HL-60 (cell line): ENCODE measurements at regions not wholly inside any gene's neighbourhood (a gene's known extent, or its start where the extent isn't known, plus 50 kb on each side); places are given as distances from the start of the nearest gene placed in this dataset.

Experiments used
- DNase-seq, 2 experiments: peaks; one replicate each; pipeline ENCODE4 v3.0.0-alpha.2; 2010 to 2020; ENCODE audit warnings: low read depth in 1 of 2, low spot score in 1 of 2
- H3K27ac ChIP-seq: fragments of 250-450 bp; sonication (Bioruptor Pico); replicated peaks from 2 replicates; pipeline ENCODE4 v1.5.1; 2020; ENCODE audit warnings: mild to moderate bottlenecking, moderate library complexity
- H3K27me3 ChIP-seq: fragments of 250-450 bp; sonication (Bioruptor Pico); 2 replicates; pipeline ENCODE4 v1.5.1; 2021; ENCODE audit warnings: mild to moderate bottlenecking, moderate library complexity; ENCODE audit not compliant: insufficient read depth, poor library complexity, severe bottlenecking
- H3K4me3 ChIP-seq: replicated peaks from 2 replicates; pipeline ENCODE4 v1.5.1; 2011; ENCODE audit warnings: mild to moderate bottlenecking, control low read depth, low read length; ENCODE audit not compliant: insufficient read depth
- GABPA ChIP-seq: IDR thresholded peaks from 2 replicates; pipeline ENCODE4 v1.6.1; 2012; ENCODE audit warnings: low read depth
- POLR2AphosphoS5 ChIP-seq: IDR thresholded peaks from 2 replicates; pipeline ENCODE4 v1.6.1; 2012; ENCODE audit warnings: low read depth
- SPI1 ChIP-seq: IDR thresholded peaks from 2 replicates; pipeline ENCODE4 v1.6.1; 2012; ENCODE audit warnings: low read depth, mild to moderate bottlenecking, borderline replicate concordance
- TF ChIP-seq, protein P1 (sequence below): IDR thresholded peaks from 2 replicates; pipeline ENCODE4 v1.6.1; 2012; ENCODE audit warnings: low read depth; ENCODE audit not compliant: insufficient replicate concordance
- TF ChIP-seq, protein P2 (sequence below): IDR thresholded peaks from one replicate; pipeline ENCODE4 v1.5.1; 2011; ENCODE audit warnings: low read length, control low read depth, inconsistent platforms; ENCODE audit not compliant: insufficient read depth

DNA sequence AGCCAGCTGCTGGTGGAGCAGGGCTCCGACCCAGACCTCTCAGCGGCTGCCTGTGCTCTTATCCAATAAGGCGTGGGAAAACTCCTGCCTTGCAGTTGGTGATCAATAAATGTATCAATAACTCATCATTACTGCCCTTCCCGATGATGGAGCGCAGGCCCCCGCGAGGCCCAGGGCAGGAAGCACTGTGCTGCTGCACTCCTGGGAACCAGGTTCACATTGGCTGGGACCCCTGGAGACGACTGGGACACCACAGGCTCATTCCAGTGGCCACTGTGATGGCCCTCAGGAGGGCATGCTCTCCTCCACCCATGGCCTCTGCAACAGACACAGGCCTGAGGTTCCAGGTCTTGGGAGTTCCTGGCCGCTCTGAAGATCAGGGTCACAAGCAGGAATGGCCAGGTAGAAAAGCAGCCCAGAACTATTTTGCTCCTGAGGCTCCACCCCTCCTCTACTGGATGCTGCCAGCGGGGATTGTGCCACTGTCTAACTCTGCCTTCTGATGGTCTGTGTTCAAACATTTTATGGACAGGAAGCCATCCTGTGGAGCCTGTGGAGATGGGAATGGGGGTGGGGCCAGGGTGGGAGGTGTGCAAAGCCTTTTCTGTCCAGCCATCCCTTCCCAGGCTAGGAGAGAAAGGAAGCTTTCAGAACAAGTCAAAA is 287.4 kb upstream of the ZMIZ1 start:
- H3K27me3 ChIP-seq, result no peaks in the 10 kb centered on the region
- TF ChIP-seq SPI1 (no peak), POLR2AphosphoS5 (no peak), GABPA (no peak)
- TF ChIP-seq, protein P1, sequence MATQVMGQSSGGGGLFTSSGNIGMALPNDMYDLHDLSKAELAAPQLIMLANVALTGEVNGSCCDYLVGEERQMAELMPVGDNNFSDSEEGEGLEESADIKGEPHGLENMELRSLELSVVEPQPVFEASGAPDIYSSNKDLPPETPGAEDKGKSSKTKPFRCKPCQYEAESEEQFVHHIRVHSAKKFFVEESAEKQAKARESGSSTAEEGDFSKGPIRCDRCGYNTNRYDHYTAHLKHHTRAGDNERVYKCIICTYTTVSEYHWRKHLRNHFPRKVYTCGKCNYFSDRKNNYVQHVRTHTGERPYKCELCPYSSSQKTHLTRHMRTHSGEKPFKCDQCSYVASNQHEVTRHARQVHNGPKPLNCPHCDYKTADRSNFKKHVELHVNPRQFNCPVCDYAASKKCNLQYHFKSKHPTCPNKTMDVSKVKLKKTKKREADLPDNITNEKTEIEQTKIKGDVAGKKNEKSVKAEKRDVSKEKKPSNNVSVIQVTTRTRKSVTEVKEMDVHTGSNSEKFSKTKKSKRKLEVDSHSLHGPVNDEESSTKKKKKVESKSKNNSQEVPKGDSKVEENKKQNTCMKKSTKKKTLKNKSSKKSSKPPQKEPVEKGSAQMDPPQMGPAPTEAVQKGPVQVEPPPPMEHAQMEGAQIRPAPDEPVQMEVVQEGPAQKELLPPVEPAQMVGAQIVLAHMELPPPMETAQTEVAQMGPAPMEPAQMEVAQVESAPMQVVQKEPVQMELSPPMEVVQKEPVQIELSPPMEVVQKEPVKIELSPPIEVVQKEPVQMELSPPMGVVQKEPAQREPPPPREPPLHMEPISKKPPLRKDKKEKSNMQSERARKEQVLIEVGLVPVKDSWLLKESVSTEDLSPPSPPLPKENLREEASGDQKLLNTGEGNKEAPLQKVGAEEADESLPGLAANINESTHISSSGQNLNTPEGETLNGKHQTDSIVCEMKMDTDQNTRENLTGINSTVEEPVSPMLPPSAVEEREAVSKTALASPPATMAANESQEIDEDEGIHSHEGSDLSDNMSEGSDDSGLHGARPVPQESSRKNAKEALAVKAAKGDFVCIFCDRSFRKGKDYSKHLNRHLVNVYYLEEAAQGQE, result no peak
- TF ChIP-seq, protein P2, sequence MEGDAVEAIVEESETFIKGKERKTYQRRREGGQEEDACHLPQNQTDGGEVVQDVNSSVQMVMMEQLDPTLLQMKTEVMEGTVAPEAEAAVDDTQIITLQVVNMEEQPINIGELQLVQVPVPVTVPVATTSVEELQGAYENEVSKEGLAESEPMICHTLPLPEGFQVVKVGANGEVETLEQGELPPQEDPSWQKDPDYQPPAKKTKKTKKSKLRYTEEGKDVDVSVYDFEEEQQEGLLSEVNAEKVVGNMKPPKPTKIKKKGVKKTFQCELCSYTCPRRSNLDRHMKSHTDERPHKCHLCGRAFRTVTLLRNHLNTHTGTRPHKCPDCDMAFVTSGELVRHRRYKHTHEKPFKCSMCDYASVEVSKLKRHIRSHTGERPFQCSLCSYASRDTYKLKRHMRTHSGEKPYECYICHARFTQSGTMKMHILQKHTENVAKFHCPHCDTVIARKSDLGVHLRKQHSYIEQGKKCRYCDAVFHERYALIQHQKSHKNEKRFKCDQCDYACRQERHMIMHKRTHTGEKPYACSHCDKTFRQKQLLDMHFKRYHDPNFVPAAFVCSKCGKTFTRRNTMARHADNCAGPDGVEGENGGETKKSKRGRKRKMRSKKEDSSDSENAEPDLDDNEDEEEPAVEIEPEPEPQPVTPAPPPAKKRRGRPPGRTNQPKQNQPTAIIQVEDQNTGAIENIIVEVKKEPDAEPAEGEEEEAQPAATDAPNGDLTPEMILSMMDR, result no peak
- DNase-seq, result no peak
- H3K27ac ChIP-seq, result no peak overlapping the region
- no peak overlapping the region for H3K4me3 ChIP-seq

DNA sequence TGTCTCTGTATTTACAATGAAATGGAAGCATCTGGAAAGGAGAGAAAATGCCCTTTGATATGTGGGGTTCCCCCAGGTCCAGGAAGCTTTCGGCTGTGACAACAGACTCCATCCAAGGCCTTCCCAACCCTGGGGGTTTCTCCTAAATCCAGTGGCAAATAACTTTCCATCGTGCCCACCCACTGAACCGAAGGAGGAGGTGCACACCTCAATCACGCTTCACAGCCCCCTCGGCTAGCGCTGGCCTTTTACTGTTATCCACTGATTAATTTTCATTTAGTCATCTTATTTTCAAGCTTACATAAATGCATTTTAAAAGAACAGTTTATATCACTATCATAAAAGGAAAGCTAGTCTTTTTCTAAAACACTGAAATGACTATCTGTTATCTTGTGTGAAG is 286.8 kb upstream of the ZMIZ1 start:
- Histone ChIP-seq H3K27ac (no peak overlapping the region), H3K27me3 (no peaks in the 10 kb centered on the region), H3K4me3 (no peak overlapping the region)
- no peak for DNase-seq
- TF ChIP-seq SPI1 (no peak), GABPA (no peak), POLR2AphosphoS5 (no peak)
- TF ChIP-seq, protein P2, result no peak
- TF ChIP-seq, protein P1, result no peak

DNA sequence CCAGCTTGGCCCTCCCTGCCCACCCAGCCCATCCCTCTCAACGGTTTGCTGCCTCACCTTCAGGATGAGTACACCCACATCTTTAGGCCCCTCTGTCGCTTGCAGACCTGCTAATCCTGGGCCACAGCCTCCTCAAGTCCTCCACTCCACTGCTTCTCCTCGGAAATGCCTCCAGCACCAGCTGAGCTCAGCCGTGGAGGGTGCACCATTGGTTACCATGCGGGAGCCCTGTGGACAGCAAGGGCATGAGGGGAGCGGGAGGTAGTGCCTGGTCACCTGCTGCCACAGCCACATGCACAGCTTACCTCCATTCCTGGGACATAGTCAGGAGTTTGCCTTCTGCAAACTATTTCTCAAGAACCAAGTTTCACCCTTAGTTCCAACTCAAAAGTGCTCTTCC is 286.3 kb upstream of the ZMIZ1 start:
- Histone ChIP-seq H3K4me3 (no peak overlapping the region), H3K27ac (no peak overlapping the region), H3K27me3 (no peaks in the 10 kb centered on the region)
- DNase-seq, result no peak
- TF ChIP-seq GABPA (no peak), POLR2AphosphoS5 (no peak), SPI1 (no peak)
- TF ChIP-seq, protein P2, result no peak
- TF ChIP-seq, protein P1, result no peak
